ENCODE measurements at regions not wholly inside any gene's neighbourhood (a gene's known extent, or its start where the extent isn't known, plus 50 kb on each side); places are given as distances from the start of the nearest gene placed in this dataset.
A peak's percentile ranks its signal among the peaks of the same experiment; 100 is the strongest.

DNA sequence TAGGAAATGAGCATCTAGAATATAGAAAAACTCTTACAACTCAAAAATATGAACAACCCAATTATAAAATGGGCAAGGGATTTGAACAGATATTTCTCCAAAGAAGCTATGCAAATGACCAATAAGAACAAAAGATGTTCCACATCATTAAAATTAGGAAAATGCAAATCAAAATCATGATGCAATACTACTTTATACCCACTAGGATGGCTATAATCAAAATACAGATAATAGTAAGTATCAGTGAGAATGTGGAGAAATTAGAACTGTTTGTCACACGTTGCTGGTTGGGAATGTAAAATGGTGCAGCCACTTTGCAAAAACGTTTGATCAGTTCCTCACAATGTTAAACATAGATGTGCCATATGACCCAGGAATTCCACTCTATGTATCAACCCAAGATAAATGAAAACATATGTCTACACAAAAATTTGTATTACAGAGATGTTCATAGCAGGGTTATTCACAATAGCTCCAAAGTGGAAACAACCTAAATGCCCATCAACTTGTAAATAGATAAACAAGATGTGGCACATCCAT lies 558.4 kb downstream of the SLC4A3 start:
- H3K4me2 ChIP-seq (ENCODE audit: low read length): no peak overlapping the region
- H3K27me3 ChIP-seq (ENCODE audit: low read length): no peaks in the 10 kb centered on the region
- H3K9me2 ChIP-seq (replicated peaks; ENCODE audit: low read length): no peaks in the 10 kb centered on the region
- no peaks in the 10 kb centered on the region for H3K79me2 ChIP-seq (ENCODE audit: low read length)
- H4K20me1 ChIP-seq (ENCODE audit: low read length): no peaks in the 10 kb centered on the region
- TF ChIP-seq, protein P1, sequence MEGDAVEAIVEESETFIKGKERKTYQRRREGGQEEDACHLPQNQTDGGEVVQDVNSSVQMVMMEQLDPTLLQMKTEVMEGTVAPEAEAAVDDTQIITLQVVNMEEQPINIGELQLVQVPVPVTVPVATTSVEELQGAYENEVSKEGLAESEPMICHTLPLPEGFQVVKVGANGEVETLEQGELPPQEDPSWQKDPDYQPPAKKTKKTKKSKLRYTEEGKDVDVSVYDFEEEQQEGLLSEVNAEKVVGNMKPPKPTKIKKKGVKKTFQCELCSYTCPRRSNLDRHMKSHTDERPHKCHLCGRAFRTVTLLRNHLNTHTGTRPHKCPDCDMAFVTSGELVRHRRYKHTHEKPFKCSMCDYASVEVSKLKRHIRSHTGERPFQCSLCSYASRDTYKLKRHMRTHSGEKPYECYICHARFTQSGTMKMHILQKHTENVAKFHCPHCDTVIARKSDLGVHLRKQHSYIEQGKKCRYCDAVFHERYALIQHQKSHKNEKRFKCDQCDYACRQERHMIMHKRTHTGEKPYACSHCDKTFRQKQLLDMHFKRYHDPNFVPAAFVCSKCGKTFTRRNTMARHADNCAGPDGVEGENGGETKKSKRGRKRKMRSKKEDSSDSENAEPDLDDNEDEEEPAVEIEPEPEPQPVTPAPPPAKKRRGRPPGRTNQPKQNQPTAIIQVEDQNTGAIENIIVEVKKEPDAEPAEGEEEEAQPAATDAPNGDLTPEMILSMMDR (conservative IDR thresholded peaks at IDR 0.05; ENCODE audit: low read depth, low read length): no peak
- TF ChIP-seq EZH2 (IDR thresholded peaks at IDR 0.05; ENCODE audit: low read length, unreplicated experiment): no peak
- TF ChIP-seq EZH2phosphoT487 (IDR thresholded peaks at IDR 0.05; ENCODE audit: borderline replicate concordance, low read length): no peak
- ChIA-PET CTCF (no interaction called here), POLR2A (ENCODE audit: unreplicated experiment) (no interaction called here)
- H3K4me1 ChIP-seq (ENCODE audit: insufficient read depth, low read length): peaks cover 26% of the 10 kb centered on the region
- no peaks in the 10 kb centered on the region for H3K9me3 ChIP-seq (ENCODE audit: low read length)
- H3F3A ChIP-seq (ENCODE audit: low read length, unreplicated experiment): peaks cover 4% of the 10 kb centered on the region
- ATAC-seq (no peak), DNase-seq (no peak)
- no peak overlapping the region for H2AFZ ChIP-seq (ENCODE audit: low read length)
- H3K4me3 ChIP-seq (ENCODE audit: low read length): no peak overlapping the region
- BruUV-seq (replicated peaks): no TSS peak
- H3K27ac ChIP-seq (ENCODE audit: low read length): no peak overlapping the region
- no peaks in the 10 kb centered on the region for H3K36me3 ChIP-seq (ENCODE audit: low read depth, low read length)
- H3K9ac ChIP-seq (ENCODE audit: low read length): no peak overlapping the region
- intact Hi-C loops (cut with micrococcal nuclease): loop anchor here (5.0 kb wide), 1 partner anchor 431 kb away; no protein-coding TSS in a partner anchor

DNA sequence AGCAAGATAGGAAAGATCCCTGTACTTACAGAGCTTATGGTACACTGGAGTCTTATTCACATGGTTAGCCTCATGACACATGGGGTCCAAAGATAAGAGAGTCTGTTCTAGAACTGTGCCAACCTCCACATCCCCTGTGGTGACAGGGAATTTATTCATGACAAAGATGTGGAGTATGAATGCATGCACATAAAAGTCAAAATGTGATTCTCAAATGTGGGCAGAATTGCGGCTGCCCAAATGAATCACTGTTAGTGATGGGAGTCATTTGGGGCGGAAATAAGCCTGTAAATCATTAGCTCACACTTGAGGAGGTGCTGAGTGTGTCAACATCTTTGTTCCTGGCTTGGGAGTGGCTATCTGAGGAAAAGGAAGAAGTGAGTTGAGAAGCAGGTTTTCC lies 560.6 kb downstream of the SLC4A3 start:
- peak; percentile 78 for ATAC-seq

DNA sequence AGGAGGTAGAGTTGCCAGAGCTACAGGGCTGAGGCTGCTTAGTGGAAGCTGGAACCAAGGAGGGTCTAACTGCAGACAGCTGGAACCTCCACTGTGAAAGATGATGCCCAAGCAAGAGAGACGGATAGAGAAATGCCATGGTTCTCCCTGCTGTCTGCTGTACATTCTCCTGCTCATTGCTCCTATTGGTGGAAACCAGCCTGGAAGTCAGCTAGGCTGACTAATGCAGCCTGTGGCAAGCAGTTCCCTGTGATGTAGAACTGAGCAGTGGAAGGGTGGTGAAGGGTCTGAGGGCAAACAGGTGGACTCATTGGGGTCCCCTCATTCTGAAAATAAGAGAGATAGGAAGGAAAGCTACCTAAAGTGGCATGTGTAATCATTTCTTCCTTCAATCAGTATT lies 563.6 kb downstream of the SLC4A3 start:
- TF ChIP-seq, protein P1 (conservative IDR thresholded peaks at IDR 0.05; ENCODE audit: low read depth, low read length): no peak
- TF ChIP-seq EZH2phosphoT487 (IDR thresholded peaks at IDR 0.05; ENCODE audit: borderline replicate concordance, low read length) (no peak), EZH2 (IDR thresholded peaks at IDR 0.05; ENCODE audit: low read length, unreplicated experiment) (no peak)
- H3K36me3 ChIP-seq (ENCODE audit: low read depth, low read length): no peaks in the 10 kb centered on the region
- H3K4me3 ChIP-seq (ENCODE audit: low read length): no peak overlapping the region
- no peaks in the 10 kb centered on the region for H3K9me3 ChIP-seq (ENCODE audit: low read length)
- H3F3A ChIP-seq (ENCODE audit: low read length, unreplicated experiment): peaks cover 4% of the 10 kb centered on the region
- intact Hi-C loops (cut with micrococcal nuclease): loop anchor here (5.0 to 10.0 kb wide), 2 partner anchors 36 to 314 kb away; no protein-coding TSS in a partner anchor
- H3K4me2 ChIP-seq (ENCODE audit: low read length): no peak overlapping the region
- H3K9ac ChIP-seq (ENCODE audit: low read length): no peak overlapping the region
- ChIA-PET POLR2A (ENCODE audit: unreplicated experiment) (no interaction called here), CTCF (no interaction called here)
- DNase-seq: no peak
- H3K9me2 ChIP-seq (replicated peaks; ENCODE audit: low read length): no peaks in the 10 kb centered on the region
- no peak overlapping the region for H3K27ac ChIP-seq (ENCODE audit: low read length)
- no peaks in the 10 kb centered on the region for H3K27me3 ChIP-seq (ENCODE audit: low read length)
- no peaks in the 10 kb centered on the region for H3K79me2 ChIP-seq (ENCODE audit: low read length)
- no peak for ATAC-seq
- H2AFZ ChIP-seq (ENCODE audit: low read length): no peak overlapping the region
- no peaks in the 10 kb centered on the region for H4K20me1 ChIP-seq (ENCODE audit: low read length)
- peaks cover 45% of the 10 kb centered on the region for H3K4me1 ChIP-seq (ENCODE audit: insufficient read depth, low read length)
- BruUV-seq (replicated peaks): no TSS peak

More for the DNA sequence above, 560.6 kb downstream of the SLC4A3 start:
- intact Hi-C loops (cut with micrococcal nuclease): loop anchor here (1.0 to 5.0 kb wide), 2 partner anchors 130 to 429 kb away; no protein-coding TSS in a partner anchor
- H3K27me3 ChIP-seq (ENCODE audit: low read length): no peaks in the 10 kb centered on the region
- H3K4me2 ChIP-seq (ENCODE audit: low read length): peak overlapping the region; percentile 41; the same call in 1 of the 2 replicates
- ChIA-PET POLR2A (ENCODE audit: unreplicated experiment) (interaction anchor here (0.6 to 0.8 kb wide), 2 partner anchors 90 to 444 kb away, joined by 3 to 5 read pairs; no protein-coding TSS in a partner anchor), CTCF (no interaction called here)
- peak overlapping the region; percentile 25; the same call in 1 of the 2 replicates for H3K9ac ChIP-seq (ENCODE audit: low read length)
- no peak overlapping the region for H3K4me3 ChIP-seq (ENCODE audit: low read length)
- H2AFZ ChIP-seq (ENCODE audit: low read length): no peak overlapping the region
- H3K9me3 ChIP-seq (ENCODE audit: low read length): no peaks in the 10 kb centered on the region
- H3K4me1 ChIP-seq (ENCODE audit: insufficient read depth, low read length): peaks cover 25% of the 10 kb centered on the region
- peaks cover 4% of the 10 kb centered on the region for H3F3A ChIP-seq (ENCODE audit: low read length, unreplicated experiment)
- DNase-seq: peak; percentile 98
- H3K27ac ChIP-seq (ENCODE audit: low read length): peak overlapping the region; percentile 87
- no peaks in the 10 kb centered on the region for H4K20me1 ChIP-seq (ENCODE audit: low read length)
- no peaks in the 10 kb centered on the region for H3K79me2 ChIP-seq (ENCODE audit: low read length)
- no peaks in the 10 kb centered on the region for H3K9me2 ChIP-seq (replicated peaks; ENCODE audit: low read length)
- TF ChIP-seq EZH2 (IDR thresholded peaks at IDR 0.05; ENCODE audit: low read length, unreplicated experiment) (no peak), EZH2phosphoT487 (IDR thresholded peaks at IDR 0.05; ENCODE audit: borderline replicate concordance, low read length) (no peak)
- TF ChIP-seq, protein P1 (conservative IDR thresholded peaks at IDR 0.05; ENCODE audit: low read depth, low read length): no peak
- no TSS peak for BruUV-seq (replicated peaks)
- H3K36me3 ChIP-seq (ENCODE audit: low read depth, low read length): no peaks in the 10 kb centered on the region
